CD14-positive monocyte (primary cell): ENCODE measurements at regions not wholly inside any gene's neighbourhood (a gene's known extent, or its start where the extent isn't known, plus 50 kb on each side); places are given as distances from the start of the nearest gene placed in this dataset.
A peak's percentile ranks its signal among the peaks of the same experiment; 100 is the strongest.

Experiments used
- DNase-seq, 3 donors: peaks; one replicate each; pipeline ENCODE4 v3.0.0-alpha.2; 2011 to 2022
- H2AFZ ChIP-seq: 2 replicates; pipeline ENCODE4 v1.6.0; 2012; ENCODE audit warnings: mild to moderate bottlenecking, low read depth, low read length, inconsistent platforms; ENCODE audit not compliant: insufficient read depth, poor library complexity, severe bottlenecking
- H3K27ac ChIP-seq, 2 donors: 1 replicate in 1 of 2; 2 replicates in 1 of 2; pipeline ENCODE4 v1.5.1; 2012 to 2013; ENCODE audit warnings: low read length in 2 of 2, control low read depth in 1 of 2, inconsistent platforms in 1 of 2, low read depth in 1 of 2, mild to moderate bottlenecking in 1 of 2
- H3K27me3 ChIP-seq, 2 donors: one replicate each; pipeline versions ENCODE4 v1.6.0 to v1.6.1; 2011 to 2013; ENCODE audit warnings: low read length in 2 of 2; ENCODE audit not compliant: control insufficient read depth in 2 of 2, insufficient read depth in 2 of 2
- H3K36me3 ChIP-seq, 2 donors: replicated peaks in 1 of 2; 1 replicate in 1 of 2; 2 replicates in 1 of 2; pipeline versions ENCODE4 v1.5.1 to v1.6.1; 2012 to 2013; ENCODE audit warnings: low read length in 2 of 2, control low read depth in 1 of 2, inconsistent platforms in 1 of 2, mild to moderate bottlenecking in 1 of 2; ENCODE audit not compliant: insufficient read depth in 2 of 2, control insufficient read depth in 1 of 2
- H3K4me1 ChIP-seq, 2 donors: 1 replicate in 1 of 2; 2 replicates in 1 of 2; pipeline versions ENCODE4 v1.5.1 to v1.6.1; 2012 to 2013; ENCODE audit warnings: low read length in 2 of 2, control low read depth in 1 of 2, inconsistent platforms in 1 of 2, mild to moderate bottlenecking in 1 of 2, moderate library complexity in 1 of 2; ENCODE audit not compliant: insufficient read depth in 2 of 2, control insufficient read depth in 1 of 2
- H3K4me2 ChIP-seq: replicated peaks from 2 replicates; pipeline ENCODE3; 2012; ENCODE audit warnings: low read length, moderate library complexity, mild to moderate bottlenecking; ENCODE audit not compliant: poor library complexity, severe bottlenecking; ENCODE audit errors: extremely low read depth
- H3K4me3 ChIP-seq, 3 experiments: fragments of 200-600 bp in 1 of 3; sonication (generic) in 1 of 3; replicated peaks in 1 of 3; 1 replicate in 2 of 3; 2 replicates in 1 of 3; pipeline ENCODE4 v1.5.1; 2011 to 2013; ENCODE audit warnings: low read length in 3 of 3, mild to moderate bottlenecking in 3 of 3, control low read depth in 2 of 3, low read depth in 2 of 3, inconsistent platforms in 1 of 3, moderate library complexity in 1 of 3
- H3K79me2 ChIP-seq: 2 replicates; pipeline ENCODE4 v1.6.0; 2012; ENCODE audit warnings: mild to moderate bottlenecking, control low read depth, inconsistent platforms, low read length, moderate library complexity; ENCODE audit not compliant: insufficient read depth
- H3K9ac ChIP-seq: 2 replicates; pipeline ENCODE4 v1.6.0; 2017; ENCODE audit warnings: low read length, mild to moderate bottlenecking; ENCODE audit not compliant: insufficient read depth, poor library complexity, severe bottlenecking
- H3K9me3 ChIP-seq, 2 donors: replicated peaks in 1 of 2; 1 replicate in 1 of 2; 2 replicates in 1 of 2; pipeline versions ENCODE4 v1.5.1 to v1.6.1; 2012 to 2013; ENCODE audit warnings: low read length in 2 of 2, control low read depth in 1 of 2; ENCODE audit not compliant: control insufficient read depth in 1 of 2, insufficient read depth in 1 of 2
- H4K20me1 ChIP-seq: 2 replicates; pipeline ENCODE4 v1.6.0; 2012; ENCODE audit warnings: mild to moderate bottlenecking, low read length, control low read depth, moderate library complexity; ENCODE audit not compliant: insufficient read depth
- H3K27ac Mint-ChIP-seq, 7 donors: one replicate each; pipeline ENCODE4 v1.8.0; 2020; ENCODE audit warnings: mild to moderate bottlenecking in 7 of 7, mixed read lengths in 7 of 7, moderate library complexity in 6 of 7, inconsistent platforms in 2 of 7
- H3K27me3 Mint-ChIP-seq, 3 donors: one replicate each; pipeline ENCODE4 v1.8.0; 2021 to 2022; ENCODE audit warnings: low read depth in 3 of 3, mild to moderate bottlenecking in 3 of 3, mixed read lengths in 3 of 3, moderate library complexity in 3 of 3, inconsistent platforms in 1 of 3
- H3K36me3 Mint-ChIP-seq, 2 donors: one replicate each; pipeline ENCODE4 v1.8.0; 2020; ENCODE audit warnings: mixed read lengths in 2 of 2, inconsistent platforms in 1 of 2, mild to moderate bottlenecking in 1 of 2
- H3K4me1 Mint-ChIP-seq: one replicate; pipeline ENCODE4 v1.8.0; 2020; ENCODE audit warnings: mild to moderate bottlenecking, mixed read lengths
- H3K4me3 Mint-ChIP-seq, 2 donors: one replicate each; pipeline ENCODE4 v1.8.0; 2020; ENCODE audit warnings: mild to moderate bottlenecking in 2 of 2, mixed read lengths in 2 of 2, moderate library complexity in 1 of 2
- H3K9me3 Mint-ChIP-seq, 7 donors: one replicate each; pipeline ENCODE4 v1.8.0; 2020 to 2022; ENCODE audit warnings: mixed read lengths in 7 of 7, mild to moderate bottlenecking in 6 of 7, moderate library complexity in 6 of 7, inconsistent platforms in 2 of 7
- CTCF ChIP-seq: fragments of 200-600 bp; IDR thresholded peaks from one replicate; pipeline ENCODE4 v1.8.0; 2022; ENCODE audit warnings: antibody characterized with exemption, mild to moderate bottlenecking
- WGBS: methylation state at CpG from one replicate; pipeline ENCODE4 v1.1.5; 2013; ENCODE audit warnings: missing lambda C conversion rate; ENCODE audit not compliant: insufficient coverage; 5-methylcytosine and 5-hydroxymethylcytosine counted together
- intact Hi-C, 2 donors: fragments of 100-400 bp; cut with micrococcal nuclease; formaldehyde crosslinking; loops; one replicate each; pipeline versions ENCODE4 v1.15.0 to v1.15.1; 2023

- Histone ChIP-seq H3K4me2 (no peak overlapping the region), H2AFZ (no peak overlapping the region), H3K79me2 (no peaks in the 10 kb centered on the region), H3K9me3 (peaks cover 39 to 47% of the 10 kb centered on the region in 2 donors), H3K27ac (no peak overlapping the region), H3K4me3 (peak overlapping the region in 1 of 3 experiments; percentile 22), H3K9ac (no peak overlapping the region), H3K27me3 (no peaks in the 10 kb centered on the region), H3K36me3 (no peaks in the 10 kb centered on the region), H3K4me1 (peaks cover 0 to 3% of the 10 kb centered on the region in 2 donors), H4K20me1 (no peaks in the 10 kb centered on the region)
- no peaks in the 10 kb centered on the region for H3K27me3 Mint-ChIP-seq
- TF ChIP-seq CTCF, result no peak
- 42% methylated on average over 5 of the region's 8 CpGs for WGBS
- H3K27ac Mint-ChIP-seq, result peak overlapping the region in 1 of 7 donors; percentile 62
- H3K4me3 Mint-ChIP-seq, result no peak overlapping the region
- DNase-seq, result no peak
- H3K4me1 Mint-ChIP-seq, result peaks cover 4% of the 10 kb centered on the region
- H3K9me3 Mint-ChIP-seq, result peaks cover 16 to 43% (median 38%) of the 10 kb centered on the region in 7 donors
- no peaks in the 10 kb centered on the region for H3K36me3 Mint-ChIP-seq
- intact Hi-C loops, result no loop called here
Observed at GRCh38 chr16:19968891-19969683, 84.4 kb upstream of the GPRC5B start.

GRCh38 chr16:19967963-19968362, 83.3 kb upstream of the GPRC5B start:
- H3K4me1 Mint-ChIP-seq, result peaks cover 4% of the 10 kb centered on the region
- Histone ChIP-seq H2AFZ (no peak overlapping the region), H3K9me3 (peaks cover 39 to 54% of the 10 kb centered on the region in 2 donors), H3K4me3 (peak overlapping the region in 1 of 3 experiments; percentile 22), H3K27me3 (no peaks in the 10 kb centered on the region), H3K4me1 (peaks cover 0 to 3% of the 10 kb centered on the region in 2 donors), H3K9ac (no peak overlapping the region), H3K79me2 (no peaks in the 10 kb centered on the region), H3K36me3 (no peaks in the 10 kb centered on the region), H4K20me1 (no peaks in the 10 kb centered on the region), H3K27ac (no peak overlapping the region), H3K4me2 (no peak overlapping the region)
- no peaks in the 10 kb centered on the region for H3K36me3 Mint-ChIP-seq
- no peak for TF ChIP-seq CTCF
- intact Hi-C loops, result no loop called here
- H3K4me3 Mint-ChIP-seq, result no peak overlapping the region
- no CpG with 5 or more reads among the region's 5 CpGs for WGBS
- H3K9me3 Mint-ChIP-seq, result peaks cover 16 to 43% (median 38%) of the 10 kb centered on the region in 7 donors
- no peaks in the 10 kb centered on the region for H3K27me3 Mint-ChIP-seq
- DNase-seq, result no peak
- H3K27ac Mint-ChIP-seq, result no peak overlapping the region
